ENCODE measurements at regions not wholly inside any gene's neighbourhood (a gene's known extent, or its start where the extent isn't known, plus 50 kb on each side); places are given as distances from the start of the nearest gene placed in this dataset.

GRCh38 chr12:88267630-88268029, 125.5 kb downstream of the TMTC3 start:
- Histone ChIP-seq H2AFZ (ENCODE audit: low read length) (no peak overlapping the region), H3K27ac (ENCODE audit: low read depth, low read length, poor library complexity, severe bottlenecking) (no peak overlapping the region), H3K9me2 (ENCODE audit: low read depth, low read length) (no peaks in the 10 kb centered on the region), H3K9me3 (ENCODE audit: low read length) (no peaks in the 10 kb centered on the region), H3F3A (ENCODE audit: insufficient read depth, low read length) (no peaks in the 10 kb centered on the region), H3K9ac (ENCODE audit: low read length) (no peak overlapping the region), H4K20me1 (ENCODE audit: insufficient read depth, low read length) (no peaks in the 10 kb centered on the region), H3K4me2 (ENCODE audit: low read length) (no peak overlapping the region), H3K79me2 (ENCODE audit: insufficient read depth, low read length) (no peaks in the 10 kb centered on the region), H3K36me3 (ENCODE audit: insufficient read depth, low read length) (no peaks in the 10 kb centered on the region), H3K4me1 (ENCODE audit: insufficient read depth, low read length, severe bottlenecking) (no peaks in the 10 kb centered on the region), H3K4me3 (ENCODE audit: low read depth, low read length, poor library complexity, severe bottlenecking) (no peak overlapping the region), H3K27me3 (ENCODE audit: insufficient read depth, low read length) (no peaks in the 10 kb centered on the region)
- TF ChIP-seq CTCF (IDR thresholded peaks at IDR 0.05; ENCODE audit: low read length) (no peak), EZH2 (IDR thresholded peaks at IDR 0.05; ENCODE audit: borderline replicate concordance, low read length) (no peak)

GRCh38 chr12:88272456-88272855, 130.3 kb downstream of the TMTC3 start:
- H3K79me2 ChIP-seq (ENCODE audit: insufficient read depth, low read length): no peaks in the 10 kb centered on the region
- no peaks in the 10 kb centered on the region for H3K9me2 ChIP-seq (ENCODE audit: low read depth, low read length)
- no peaks in the 10 kb centered on the region for H3K27me3 ChIP-seq (ENCODE audit: insufficient read depth, low read length)
- no peaks in the 10 kb centered on the region for H3K4me1 ChIP-seq (ENCODE audit: insufficient read depth, low read length, severe bottlenecking)
- no peak overlapping the region for H3K4me2 ChIP-seq (ENCODE audit: low read length)
- no peak overlapping the region for H3K9ac ChIP-seq (ENCODE audit: low read length)
- H3K36me3 ChIP-seq (ENCODE audit: insufficient read depth, low read length): no peaks in the 10 kb centered on the region
- no peak overlapping the region for H2AFZ ChIP-seq (ENCODE audit: low read length)
- no peaks in the 10 kb centered on the region for H3K9me3 ChIP-seq (ENCODE audit: low read length)
- H4K20me1 ChIP-seq (ENCODE audit: insufficient read depth, low read length): no peaks in the 10 kb centered on the region
- H3F3A ChIP-seq (ENCODE audit: insufficient read depth, low read length): no peaks in the 10 kb centered on the region
- H3K27ac ChIP-seq (ENCODE audit: low read depth, low read length, poor library complexity, severe bottlenecking): no peak overlapping the region
- H3K4me3 ChIP-seq (ENCODE audit: low read depth, low read length, poor library complexity, severe bottlenecking): no peak overlapping the region
- TF ChIP-seq EZH2 (IDR thresholded peaks at IDR 0.05; ENCODE audit: borderline replicate concordance, low read length): no peak
- TF ChIP-seq CTCF (IDR thresholded peaks at IDR 0.05; ENCODE audit: low read length): no peak

GRCh38 chr12:88273450-88273849, 131.3 kb downstream of the TMTC3 start:
- H3K9me3 ChIP-seq (ENCODE audit: low read length): no peaks in the 10 kb centered on the region
- H3K36me3 ChIP-seq (ENCODE audit: insufficient read depth, low read length): no peaks in the 10 kb centered on the region
- no peak overlapping the region for H3K4me2 ChIP-seq (ENCODE audit: low read length)
- no peaks in the 10 kb centered on the region for H3K79me2 ChIP-seq (ENCODE audit: insufficient read depth, low read length)
- H3K27me3 ChIP-seq (ENCODE audit: insufficient read depth, low read length): no peaks in the 10 kb centered on the region
- H3K9me2 ChIP-seq (ENCODE audit: low read depth, low read length): no peaks in the 10 kb centered on the region
- no peaks in the 10 kb centered on the region for H4K20me1 ChIP-seq (ENCODE audit: insufficient read depth, low read length)
- H3K4me3 ChIP-seq (ENCODE audit: low read depth, low read length, poor library complexity, severe bottlenecking): no peak overlapping the region
- no peaks in the 10 kb centered on the region for H3F3A ChIP-seq (ENCODE audit: insufficient read depth, low read length)
- no peak overlapping the region for H3K27ac ChIP-seq (ENCODE audit: low read depth, low read length, poor library complexity, severe bottlenecking)
- H3K9ac ChIP-seq (ENCODE audit: low read length): no peak overlapping the region
- no peak overlapping the region for H2AFZ ChIP-seq (ENCODE audit: low read length)
- H3K4me1 ChIP-seq (ENCODE audit: insufficient read depth, low read length, severe bottlenecking): no peaks in the 10 kb centered on the region
- TF ChIP-seq EZH2 (IDR thresholded peaks at IDR 0.05; ENCODE audit: borderline replicate concordance, low read length) (no peak), CTCF (IDR thresholded peaks at IDR 0.05; ENCODE audit: low read length) (no peak)

Data from OCI-LY1 (cell line).